NCI-H128 (cell line): ENCODE measurements at regions not wholly inside any gene's neighbourhood (a gene's known extent, or its start where the extent isn't known, plus 50 kb on each side); places are given as distances from the start of the nearest gene placed in this dataset.
A peak's percentile ranks its signal among the peaks of the same experiment; 100 is the strongest.
"Not testable (repeated sequence)": the region's sequence is repeated elsewhere in the genome, so short reads cannot be mapped to it uniquely, and the experiment has no call there.

ENCODE experiments used
- DNase-seq: peaks from one replicate; lab custom pipeline; 2025; ENCODE audit not compliant: unreplicated experiment; lab: John Stamatoyannopoulos, UW

DNA sequence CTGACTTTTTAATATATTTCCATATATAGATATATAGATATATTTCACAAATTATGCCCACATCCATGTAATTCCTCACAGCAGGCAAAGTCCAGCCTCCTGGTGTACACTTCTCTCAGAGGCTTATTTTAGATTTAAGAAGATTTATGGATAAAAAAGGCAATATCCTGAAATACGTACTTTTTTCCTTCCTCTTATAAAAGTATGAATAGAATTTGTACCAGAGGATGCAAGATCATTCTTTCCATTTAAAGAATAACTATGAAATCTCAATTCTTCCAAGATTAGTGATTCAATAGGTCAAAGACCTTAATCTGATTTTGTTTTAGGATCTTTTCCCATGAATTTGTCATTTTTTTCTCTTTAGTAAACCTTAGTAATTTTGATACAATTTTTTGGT, 597.9 kb upstream of the TBL1XR1 start:
- DNase-seq: no peak

GRCh38 chr3:177795859-177796258, 598.6 kb upstream of the TBL1XR1 start:
- DNase-seq: no peak

GRCh38 chr3:177800147-177800546, 602.9 kb upstream of the TBL1XR1 start:
- DNase-seq: not testable (repeated sequence)

GRCh38 chr3:177800561-177800960, 603.3 kb upstream of the TBL1XR1 start:
- DNase-seq: no peak

DNA sequence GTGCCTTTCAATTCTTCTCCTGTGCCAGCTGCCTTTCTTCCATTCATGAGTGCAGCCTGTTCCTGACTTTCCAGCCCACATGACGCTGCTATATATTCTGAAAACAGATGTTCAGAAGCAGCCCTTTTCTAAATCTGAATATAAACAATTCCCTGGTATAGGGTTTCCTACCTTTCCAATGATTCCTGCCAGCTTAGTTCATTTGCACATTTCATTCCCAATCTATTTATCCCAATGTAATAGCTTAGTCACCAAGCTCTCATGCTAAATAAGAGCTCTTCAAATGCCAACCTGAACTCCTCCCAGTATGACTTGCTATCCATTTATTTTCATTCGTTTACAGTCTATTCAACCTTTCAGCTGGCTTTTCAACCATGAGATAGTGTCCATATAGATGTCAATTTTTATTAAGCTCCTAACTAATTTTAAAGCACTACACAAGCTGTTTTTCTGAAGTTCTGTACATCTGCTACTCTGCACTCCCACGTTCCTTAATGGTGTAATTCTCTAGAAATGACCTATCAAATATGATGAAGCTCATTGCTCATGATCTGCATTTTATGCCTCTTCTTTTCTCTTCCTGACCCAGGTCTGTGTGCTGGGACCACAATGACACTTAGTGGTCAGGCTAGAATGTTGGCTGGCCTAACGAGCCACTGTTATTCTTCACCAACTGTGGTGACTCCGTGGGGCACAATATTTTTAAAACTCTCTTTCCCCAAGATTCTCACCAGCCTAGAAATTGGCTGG, 605.0 kb upstream of the TBL1XR1 start:
- peak; percentile 76 for DNase-seq

DNA sequence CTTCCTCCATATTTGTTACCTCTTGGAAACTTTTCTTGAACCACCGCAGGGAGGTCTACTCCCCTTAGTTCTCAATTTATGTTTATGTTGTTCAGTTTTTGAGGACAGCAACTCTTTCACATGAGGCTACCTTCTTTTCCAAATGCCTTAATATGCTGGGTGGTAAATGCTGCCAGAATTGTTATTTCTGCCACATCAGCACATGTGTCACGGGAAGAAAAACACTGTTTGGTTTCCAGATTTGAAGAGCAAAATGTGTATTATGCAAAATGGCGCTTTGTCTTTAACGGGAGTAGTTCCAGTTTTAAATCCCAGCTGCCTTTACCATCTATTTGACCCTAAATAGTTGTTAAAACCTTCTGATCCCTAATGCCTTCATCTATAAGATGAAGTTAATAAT, 606.2 kb upstream of the TBL1XR1 start:
- DNase-seq: no peak

- no peak for DNase-seq
These were observed 606.8 kb upstream of the TBL1XR1 start for GRCh38 chr3:177804032-177804431.

- DNase-seq: no peak
These were observed 607.4 kb upstream of the TBL1XR1 start for GRCh38 chr3:177804646-177805045.

DNA sequence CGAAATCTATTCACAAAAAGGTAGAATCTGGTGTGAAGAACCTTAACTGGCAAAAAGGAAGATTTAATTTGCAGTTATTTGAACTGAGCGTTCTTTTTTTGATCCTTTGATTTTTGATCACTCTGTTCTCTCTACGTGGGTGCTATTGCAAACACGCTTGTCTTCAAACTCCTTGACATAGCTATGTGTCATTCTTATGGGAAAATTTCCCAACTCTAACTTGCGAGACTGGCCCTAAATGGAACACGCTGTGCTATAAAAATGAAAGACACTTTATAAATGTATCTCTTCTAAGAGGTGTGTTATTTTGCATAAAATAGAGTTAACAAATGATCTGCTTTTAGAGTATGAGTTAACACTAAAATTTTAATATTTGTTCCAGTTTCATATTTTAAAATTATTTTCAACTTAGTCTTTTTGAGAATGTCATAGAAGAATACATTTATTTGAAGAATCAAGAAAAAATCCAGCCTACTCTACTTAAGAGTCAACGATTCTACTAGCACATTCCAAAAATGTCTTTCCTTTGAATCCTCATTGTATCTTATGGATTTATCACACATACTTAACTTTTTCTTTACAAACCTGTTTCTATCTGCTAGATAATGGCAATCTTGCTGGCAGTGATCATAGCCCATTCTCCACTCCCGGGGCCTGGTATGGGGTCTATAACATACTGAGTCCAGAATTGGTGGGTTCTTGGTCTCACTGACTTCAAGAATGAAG, 610.0 kb upstream of the TBL1XR1 start:
- no peak for DNase-seq

DNA sequence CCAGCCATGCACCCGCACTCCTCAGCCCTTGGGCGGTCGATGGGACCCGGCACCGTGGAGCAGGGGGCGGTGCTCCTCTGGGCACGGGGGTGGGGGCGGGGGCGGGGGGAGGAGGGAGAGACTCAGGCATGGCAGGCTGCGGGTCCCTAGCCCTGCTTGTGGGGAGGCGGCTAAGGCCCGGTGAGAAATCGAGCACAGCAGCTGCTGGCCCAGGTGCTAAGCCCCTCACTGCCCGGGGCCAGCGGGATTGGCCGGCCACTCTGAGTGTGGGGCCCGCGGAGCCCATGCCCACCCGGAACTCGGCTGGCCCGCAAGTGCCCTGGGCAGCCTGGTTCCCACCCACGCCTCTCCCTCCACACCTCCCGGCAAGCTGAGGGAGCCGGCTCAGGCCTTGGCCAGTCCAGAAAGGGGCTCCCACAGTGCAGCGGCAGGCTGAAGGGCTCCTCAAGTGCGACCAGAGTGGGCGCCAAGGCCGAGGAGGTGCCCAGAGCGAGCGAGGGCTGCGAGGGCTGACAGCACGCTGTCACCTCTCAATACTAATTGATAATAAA, 611.7 kb upstream of the TBL1XR1 start:
- not testable (repeated sequence) for DNase-seq

- no peak for DNase-seq
These were observed 612.9 kb upstream of the TBL1XR1 start for GRCh38 chr3:177810162-177810623.

DNA sequence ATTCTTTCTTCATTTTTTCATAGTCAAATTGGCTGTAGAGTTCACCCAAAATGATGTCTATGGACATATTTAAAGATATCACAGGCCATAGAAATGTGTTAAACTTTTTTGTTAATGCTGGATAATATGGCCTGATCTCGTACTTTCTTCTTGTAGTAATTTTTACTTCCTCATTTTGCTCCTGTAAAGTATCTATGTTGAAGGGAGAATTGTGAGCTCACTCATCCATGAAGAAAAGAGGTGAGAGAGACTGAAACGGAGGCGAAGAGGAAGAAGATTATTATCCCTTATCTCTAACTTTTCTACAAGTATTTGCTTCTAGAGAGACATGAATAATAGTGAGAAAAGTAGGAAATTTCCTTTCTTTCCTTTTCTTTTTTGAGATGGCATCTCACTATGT, 613.8 kb upstream of the TBL1XR1 start:
- DNase-seq: no peak

DNA sequence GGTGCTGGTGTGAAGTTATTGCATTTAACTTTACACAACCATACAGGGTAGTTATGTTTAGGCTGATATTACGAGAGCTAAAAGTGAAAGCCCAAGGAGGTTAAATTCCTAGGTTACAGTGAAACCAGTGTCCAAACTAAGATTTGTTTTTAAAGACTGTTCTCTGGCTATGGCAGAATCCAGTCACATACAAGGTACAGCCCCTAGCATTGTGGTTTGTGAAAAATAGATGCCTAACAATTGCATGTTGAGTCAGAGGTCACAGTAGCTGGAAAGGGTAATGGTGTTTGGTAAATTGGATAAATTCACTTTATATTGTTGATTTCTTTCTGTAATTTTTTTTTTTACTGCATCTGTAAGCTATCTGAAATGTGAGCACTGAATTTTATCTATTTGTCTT, 614.6 kb upstream of the TBL1XR1 start:
- DNase-seq: no peak

DNA sequence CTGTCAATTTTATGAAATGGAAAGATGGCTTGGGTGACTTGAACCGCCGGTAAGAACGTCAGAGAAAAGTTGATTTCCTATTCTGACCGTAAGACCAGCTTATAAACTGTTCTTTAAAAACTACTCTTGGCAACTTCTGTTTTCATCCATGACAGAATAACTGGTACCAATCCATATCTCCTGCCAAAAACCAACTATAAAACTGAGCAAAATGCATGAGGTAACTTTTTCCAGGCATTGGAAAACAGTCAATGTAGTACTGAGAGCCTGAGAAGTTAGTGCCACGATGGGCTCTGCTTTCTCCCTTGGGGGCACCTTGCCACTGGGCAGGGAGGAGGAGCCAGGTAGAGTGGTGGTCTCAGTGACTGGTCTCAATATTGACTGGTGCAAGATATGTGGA, 615.2 kb upstream of the TBL1XR1 start:
- no peak for DNase-seq

- no peak for DNase-seq
These were observed 616.0 kb upstream of the TBL1XR1 start for GRCh38 chr3:177813322-177813721.

- no peak for DNase-seq
These were observed 619.5 kb upstream of the TBL1XR1 start for GRCh38 chr3:177816667-177817208.

DNA sequence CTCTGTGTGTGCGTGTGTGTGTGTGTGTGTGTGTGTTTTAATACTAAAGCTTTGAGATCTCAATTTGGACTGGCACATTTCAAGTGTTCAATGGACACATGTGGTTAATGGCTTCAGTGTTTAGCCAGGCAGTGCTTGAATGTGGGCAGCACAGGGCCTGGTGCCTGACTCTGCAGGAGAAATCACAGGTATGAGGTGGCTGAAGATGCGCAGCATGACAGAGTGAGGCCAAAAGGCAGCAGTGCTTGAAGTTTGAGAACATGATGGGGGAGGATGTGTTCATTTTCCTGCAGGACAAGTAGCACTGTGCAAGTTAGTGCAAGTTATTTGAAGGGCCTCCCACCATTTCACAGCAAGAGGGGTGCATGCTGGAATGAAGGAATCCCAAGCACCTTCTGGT, 620.5 kb upstream of the TBL1XR1 start:
- DNase-seq: no peak

DNA sequence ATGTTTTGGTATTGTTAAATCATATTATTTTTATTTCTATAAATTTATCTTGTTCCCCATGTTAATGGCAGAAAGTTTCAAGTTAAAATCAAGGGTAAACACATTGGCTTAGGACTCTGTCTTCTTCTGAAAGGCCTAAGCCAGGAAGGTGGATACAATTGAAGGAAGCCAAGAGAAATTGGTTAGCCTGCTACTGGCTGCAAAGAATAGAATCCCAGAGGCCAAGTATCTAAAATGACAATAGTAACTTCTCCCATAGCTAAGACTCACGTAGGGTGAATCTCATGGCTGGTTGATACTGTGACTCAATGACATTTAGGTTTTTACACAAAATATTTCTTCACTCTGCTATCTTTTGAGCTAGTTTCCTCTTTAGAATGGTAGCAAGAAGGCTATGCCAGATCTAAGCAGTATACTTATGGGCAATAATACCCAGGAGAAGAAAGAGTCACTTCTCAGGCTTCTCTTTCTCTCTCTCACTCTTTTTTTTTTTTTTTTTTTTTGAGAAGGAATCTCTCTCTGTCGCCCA, 621.5 kb upstream of the TBL1XR1 start:
- no peak for DNase-seq

DNA sequence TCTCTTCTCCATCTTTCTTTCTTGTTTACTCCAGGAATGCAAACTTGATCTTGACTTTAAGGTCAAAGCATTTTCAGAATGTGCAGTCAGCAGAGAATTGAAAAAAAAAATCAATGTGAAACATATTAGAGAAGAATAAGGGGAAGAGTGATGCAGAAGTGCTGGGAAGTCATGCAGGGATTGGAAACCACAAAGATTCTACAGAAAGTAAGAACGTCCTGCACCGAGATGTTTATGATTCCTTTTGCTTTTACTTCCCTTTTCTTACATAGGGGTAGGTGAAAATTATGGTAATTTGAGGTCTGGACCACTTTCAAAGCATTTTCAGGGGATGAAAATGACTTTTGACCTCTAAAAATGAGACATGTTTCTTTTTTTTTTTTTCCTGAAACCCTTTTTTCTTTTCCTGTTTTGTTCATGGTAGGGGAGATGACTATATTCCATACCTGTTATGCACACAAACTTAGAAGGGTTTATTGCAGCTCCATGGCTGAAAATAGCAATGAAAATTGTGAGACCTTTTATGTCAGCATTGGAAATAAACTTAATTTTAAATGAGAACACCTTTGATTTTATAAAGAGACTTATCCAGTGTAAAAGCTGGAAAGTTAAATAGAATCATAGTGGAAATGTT, 623.5 kb upstream of the TBL1XR1 start:
- no peak for DNase-seq

GRCh38 chr3:177822681-177823096, 625.4 kb upstream of the TBL1XR1 start:
- no peak for DNase-seq

GRCh38 chr3:177823701-177824189, 626.5 kb upstream of the TBL1XR1 start:
- no peak for DNase-seq
